ENCODE measurements at regions not wholly inside any gene's neighbourhood (a gene's known extent, or its start where the extent isn't known, plus 50 kb on each side); places are given as distances from the start of the nearest gene placed in this dataset.

- TF ChIP-seq CTCF (IDR thresholded peaks at IDR 0.05; ENCODE audit: poor library complexity) (no peak), EZH2phosphoT487 (IDR thresholded peaks at IDR 0.05; ENCODE audit: low read depth, severe bottlenecking, unreplicated experiment) (no peak), EZH2 (IDR thresholded peaks at IDR 0.05; ENCODE audit: borderline replicate concordance) (no peak)
Observed at GRCh38 chr5:166529200-166529599, 1762.2 kb upstream of the WWC1 start.

All from hepatocyte (in vitro differentiated cells).